T-cell (primary cell): ENCODE measurements at regions not wholly inside any gene's neighbourhood (a gene's known extent, or its start where the extent isn't known, plus 50 kb on each side); places are given as distances from the start of the nearest gene placed in this dataset.

Source experiments
- ATAC-seq, 4 experiments: fragments of 200-7000 bp in 3 of 4; fragments of 150-1000 bp in 1 of 4; cut with Tn5 transposase; replicated peaks in 1 of 4; 1 replicate in 3 of 4; 2 replicates in 1 of 4; pipeline ENCODE4 v1.10.0; 2021; ENCODE audit warnings: moderate library complexity in 3 of 4, mild to moderate bottlenecking in 2 of 4, moderate number of reproducible peaks in 1 of 4
- CTCF ChIA-PET, 2 donors: fragments of 300-600 bp; sonication (Branson Sonifier 250); formaldehyde crosslinking; loops; one replicate each; lab custom pipeline; 2022; ENCODE audit warnings: antibody characterized with exemption in 2 of 2; lab: Charles Lee
- POLR2A ChIA-PET, 2 donors: fragments of 300-600 bp; sonication (Branson Sonifier 250); formaldehyde crosslinking; loops; one replicate each; lab custom pipeline; 2022; ENCODE audit warnings: antibody characterized with exemption in 2 of 2; lab: Charles Lee
- DNase-seq, 35 experiments: peaks; one replicate each; pipeline versions ENCODE4 v3.0.0 to v3.0.0-alpha.2; 2013 to 2023
- H3K27ac ChIP-seq: one replicate; pipeline ENCODE4 v1.5.1; 2013; ENCODE audit warnings: low read length
- H3K27me3 ChIP-seq, 2 experiments: replicated peaks in 1 of 2; 1 replicate in 1 of 2; 2 replicates in 1 of 2; pipeline versions ENCODE4 v1.6.1 to v1.7.0; 2013; ENCODE audit warnings: low read length in 1 of 2, mixed read lengths in 1 of 2; ENCODE audit not compliant: control insufficient read depth in 2 of 2, insufficient read depth in 2 of 2; ENCODE audit errors: extremely low read depth in 1 of 2
- H3K36me3 ChIP-seq, 2 donors: 1 replicate in 1 of 2; 2 replicates in 1 of 2; pipeline versions ENCODE4 v1.6.1 to v1.7.0; 2013; ENCODE audit warnings: low read length in 1 of 2; ENCODE audit not compliant: control insufficient read depth in 2 of 2, insufficient read depth in 1 of 2; ENCODE audit errors: extremely low read depth in 1 of 2
- H3K4me1 ChIP-seq, 2 experiments: 1 replicate in 1 of 2; 2 replicates in 1 of 2; pipeline versions ENCODE4 v1.6.1 to v1.7.0; 2013; ENCODE audit warnings: low read length in 2 of 2, mixed read lengths in 1 of 2; ENCODE audit not compliant: insufficient read depth in 2 of 2, control insufficient read depth in 1 of 2; ENCODE audit errors: extremely low read depth in 1 of 2
- H3K4me3 ChIP-seq, 2 donors: 1 replicate in 1 of 2; 2 replicates in 1 of 2; pipeline versions ENCODE4 v1.5.1 to v1.7.0; 2013; ENCODE audit warnings: mild to moderate bottlenecking in 2 of 2, low read length in 1 of 2, moderate library complexity in 1 of 2; ENCODE audit not compliant: control insufficient read depth in 1 of 2; ENCODE audit errors: extremely low read depth in 1 of 2
- H3K9me3 ChIP-seq: 2 replicates; pipeline ENCODE4 v1.7.0; 2013
- H3K27ac Mint-ChIP-seq, 2 donors: one replicate each; pipeline ENCODE4 v1.8.0; 2020 to 2021; ENCODE audit warnings: mild to moderate bottlenecking in 2 of 2, mixed read lengths in 2 of 2
- H3K27me3 Mint-ChIP-seq, 2 donors: one replicate each; pipeline ENCODE4 v1.8.0; 2021 to 2022; ENCODE audit warnings: mixed read lengths in 2 of 2
- H3K36me3 Mint-ChIP-seq: one replicate; pipeline ENCODE4 v1.8.0; 2021; ENCODE audit warnings: mixed read lengths
- H3K4me1 Mint-ChIP-seq, 3 donors: one replicate each; pipeline ENCODE4 v1.8.0; 2020 to 2022; ENCODE audit warnings: mixed read lengths in 3 of 3, mild to moderate bottlenecking in 1 of 3
- H3K4me3 Mint-ChIP-seq, 3 donors: one replicate each; pipeline ENCODE4 v1.8.0; 2020 to 2022; ENCODE audit warnings: mild to moderate bottlenecking in 3 of 3, mixed read lengths in 3 of 3, moderate library complexity in 3 of 3
- H3K9me3 Mint-ChIP-seq, 3 donors: one replicate each; pipeline ENCODE4 v1.8.0; 2020 to 2022; ENCODE audit warnings: mixed read lengths in 3 of 3
- WGBS: methylation state at CpG from one replicate; pipeline ENCODE4 v1.1.5; 2013; ENCODE audit warnings: missing lambda C conversion rate; ENCODE audit not compliant: insufficient coverage; 5-methylcytosine and 5-hydroxymethylcytosine counted together

- H3K36me3 Mint-ChIP-seq = no peaks in the 10 kb centered on the region
- Histone ChIP-seq H3K4me3 (no peak overlapping the region), H3K36me3 (no peaks in the 10 kb centered on the region), H3K27me3 (no peaks in the 10 kb centered on the region), H3K27ac (no peak overlapping the region), H3K4me1 (no peaks in the 10 kb centered on the region), H3K9me3 (no peaks in the 10 kb centered on the region)
- ATAC-seq = no peak
- no peak overlapping the region for H3K27ac Mint-ChIP-seq
- no peak overlapping the region for H3K4me3 Mint-ChIP-seq
- peaks cover 0 to 7% (median 5%) of the 10 kb centered on the region in 3 donors for H3K9me3 Mint-ChIP-seq
- POLR2A ChIA-PET = no interaction called here
- H3K4me1 Mint-ChIP-seq = no peaks in the 10 kb centered on the region
- peaks cover 13 to 23% of the 10 kb centered on the region in 2 donors for H3K27me3 Mint-ChIP-seq
- CTCF ChIA-PET = no interaction called here
- 29% methylated on average over 1 of the region's 3 CpGs for WGBS
- DNase-seq = no peak
Measured at GRCh38 chr7:156419782-156420181, 220.8 kb upstream of the RNF32 start.

GRCh38 chr7:156402255-156402654 is 238.3 kb upstream of the RNF32 start:
- POLR2A ChIA-PET = no interaction called here
- H3K36me3 ChIP-seq = no peaks in the 10 kb centered on the region
- H3K27ac ChIP-seq = no peak overlapping the region
- no peak for DNase-seq
- no peak overlapping the region for H3K4me3 ChIP-seq
- no peak overlapping the region for H3K27ac Mint-ChIP-seq
- no peaks in the 10 kb centered on the region for H3K9me3 Mint-ChIP-seq
- CTCF ChIA-PET = no interaction called here
- peaks cover 0 to 5% of the 10 kb centered on the region in 2 experiments for H3K27me3 ChIP-seq
- no peak for ATAC-seq
- no peaks in the 10 kb centered on the region for H3K4me1 Mint-ChIP-seq
- H3K27me3 Mint-ChIP-seq = peaks cover 1 to 9% of the 10 kb centered on the region in 2 donors
- H3K4me1 ChIP-seq = no peaks in the 10 kb centered on the region
- 91% methylated on average over 4 of the region's 11 CpGs for WGBS
- no peaks in the 10 kb centered on the region for H3K36me3 Mint-ChIP-seq
- H3K9me3 ChIP-seq = no peaks in the 10 kb centered on the region
- H3K4me3 Mint-ChIP-seq = no peak overlapping the region

- DNase-seq (no peak), ATAC-seq (no peak)
- POLR2A ChIA-PET = no interaction called here
- CTCF ChIA-PET = no interaction called here
- Histone ChIP-seq H3K4me3 (no peak overlapping the region), H3K27me3 (peaks cover 0 to 7% of the 10 kb centered on the region in 2 experiments), H3K27ac (no peak overlapping the region), H3K36me3 (no peaks in the 10 kb centered on the region), H3K9me3 (no peaks in the 10 kb centered on the region), H3K4me1 (no peaks in the 10 kb centered on the region)
- H3K36me3 Mint-ChIP-seq = no peaks in the 10 kb centered on the region
- no peaks in the 10 kb centered on the region for H3K9me3 Mint-ChIP-seq
- H3K27me3 Mint-ChIP-seq = peaks cover 5 to 13% of the 10 kb centered on the region in 2 donors
- WGBS = 95% methylated on average over 7 of the region's 9 CpGs
- no peaks in the 10 kb centered on the region for H3K4me1 Mint-ChIP-seq
- no peak overlapping the region for H3K27ac Mint-ChIP-seq
- H3K4me3 Mint-ChIP-seq = no peak overlapping the region
Measured at GRCh38 chr7:156401617-156402016, 239.0 kb upstream of the RNF32 start.

GRCh38 chr7:156400046-156400445 is 240.5 kb upstream of the RNF32 start:
- Mint-ChIP-seq H3K36me3 (no peaks in the 10 kb centered on the region), H3K4me1 (no peaks in the 10 kb centered on the region), H3K27me3 (peaks cover 5 to 19% of the 10 kb centered on the region in 2 donors), H3K4me3 (no peak overlapping the region), H3K27ac (no peak overlapping the region), H3K9me3 (no peaks in the 10 kb centered on the region)
- 63% methylated on average over 2 of the region's 5 CpGs for WGBS
- Histone ChIP-seq H3K9me3 (no peaks in the 10 kb centered on the region), H3K4me1 (no peaks in the 10 kb centered on the region), H3K27ac (no peak overlapping the region), H3K36me3 (no peaks in the 10 kb centered on the region), H3K4me3 (no peak overlapping the region), H3K27me3 (peaks cover 0 to 7% of the 10 kb centered on the region in 2 experiments)
- ChIA-PET POLR2A (no interaction called here), CTCF (no interaction called here)
- no peak for ATAC-seq
- no peak for DNase-seq

- Histone ChIP-seq H3K27ac (no peak overlapping the region), H3K9me3 (no peaks in the 10 kb centered on the region), H3K4me1 (no peaks in the 10 kb centered on the region), H3K27me3 (peaks cover 0 to 9% of the 10 kb centered on the region in 2 experiments), H3K36me3 (no peaks in the 10 kb centered on the region), H3K4me3 (no peak overlapping the region)
- Mint-ChIP-seq H3K27ac (no peak overlapping the region), H3K4me3 (no peak overlapping the region), H3K9me3 (no peaks in the 10 kb centered on the region), H3K27me3 (peaks cover 5 to 13% of the 10 kb centered on the region in 2 donors), H3K4me1 (no peaks in the 10 kb centered on the region), H3K36me3 (no peaks in the 10 kb centered on the region)
- CTCF ChIA-PET = no interaction called here
- DNase-seq (no peak), ATAC-seq (no peak)
- WGBS = 88% methylated on average over 16 of the region's 19 CpGs
- POLR2A ChIA-PET = no interaction called here
Measured at GRCh38 chr7:156397249-156397648, 243.3 kb upstream of the RNF32 start.

GRCh38 chr7:156389116-156389692 is 251.4 kb upstream of the RNF32 start:
- Histone ChIP-seq H3K27ac (no peak overlapping the region), H3K9me3 (no peaks in the 10 kb centered on the region), H3K36me3 (no peaks in the 10 kb centered on the region), H3K27me3 (peaks cover 0 to 11% of the 10 kb centered on the region in 2 experiments), H3K4me3 (no peak overlapping the region), H3K4me1 (no peaks in the 10 kb centered on the region)
- no peaks in the 10 kb centered on the region for H3K36me3 Mint-ChIP-seq
- DNase-seq (no peak), ATAC-seq (no peak)
- no peak overlapping the region for H3K4me3 Mint-ChIP-seq
- WGBS = 84% methylated on average over 23 of the region's 24 CpGs
- peaks cover 2 to 8% (median 4%) of the 10 kb centered on the region in 3 donors for H3K9me3 Mint-ChIP-seq
- no peak overlapping the region for H3K27ac Mint-ChIP-seq
- H3K4me1 Mint-ChIP-seq = no peaks in the 10 kb centered on the region
- H3K27me3 Mint-ChIP-seq = peaks cover 6 to 22% of the 10 kb centered on the region in 2 donors
- CTCF ChIA-PET = no interaction called here
- POLR2A ChIA-PET = no interaction called here

GRCh38 chr7:156386097-156386496 is 254.5 kb upstream of the RNF32 start:
- 17% methylated on average over 6 of the region's 6 CpGs for WGBS
- no peak for DNase-seq
- H3K36me3 Mint-ChIP-seq = no peaks in the 10 kb centered on the region
- no peaks in the 10 kb centered on the region for H3K4me1 Mint-ChIP-seq
- no peak for ATAC-seq
- no peaks in the 10 kb centered on the region for H3K4me1 ChIP-seq
- H3K36me3 ChIP-seq = no peaks in the 10 kb centered on the region
- H3K27ac ChIP-seq = no peak overlapping the region
- no peak overlapping the region for H3K4me3 ChIP-seq
- peaks cover 0 to 17% of the 10 kb centered on the region in 2 experiments for H3K27me3 ChIP-seq
- ChIA-PET CTCF (no interaction called here), POLR2A (no interaction called here)
- H3K9me3 Mint-ChIP-seq = peaks cover 0 to 4% (median 0%) of the 10 kb centered on the region in 3 donors
- H3K27ac Mint-ChIP-seq = no peak overlapping the region
- H3K4me3 Mint-ChIP-seq = no peak overlapping the region
- H3K27me3 Mint-ChIP-seq = peaks cover 6 to 12% of the 10 kb centered on the region in 2 donors
- no peaks in the 10 kb centered on the region for H3K9me3 ChIP-seq
